ENCODE measurements at regions not wholly inside any gene's neighbourhood (a gene's known extent, or its start where the extent isn't known, plus 50 kb on each side); places are given as distances from the start of the nearest gene placed in this dataset.

- no peak for DNase-seq
- TF ChIP-seq CTCF (IDR thresholded peaks at IDR 0.05), result no peak
- Mint-ChIP-seq H3K36me3 (no peaks in the 10 kb centered on the region), H3K27me3 (ENCODE audit: low read depth in 3 of 3) (no peaks in the 10 kb centered on the region), H3K4me1 (no peaks in the 10 kb centered on the region), H3K4me3 (no peak overlapping the region), H3K27ac (no peak overlapping the region), H3K9me3 (peaks cover 0 to 3% (median 0%) of the 10 kb centered on the region in 7 donors)
- intact Hi-C loops (cut with micrococcal nuclease), result no loop called here
- Histone ChIP-seq H3K79me2 (ENCODE audit: insufficient read depth, low read length) (no peaks in the 10 kb centered on the region), H3K36me3 (replicated peaks in 1 of 2; ENCODE audit: control insufficient read depth in 1 of 2, insufficient read depth in 2 of 2, low read length in 2 of 2) (no peaks in the 10 kb centered on the region), H3K4me2 (replicated peaks; ENCODE audit: extremely low read depth, low read length, poor library complexity, severe bottlenecking) (no peak overlapping the region), H3K27me3 (ENCODE audit: control insufficient read depth in 2 of 2, insufficient read depth in 2 of 2, low read length in 2 of 2) (no peaks in the 10 kb centered on the region), H4K20me1 (ENCODE audit: insufficient read depth, low read length) (no peaks in the 10 kb centered on the region), H3K4me1 (ENCODE audit: control insufficient read depth in 1 of 2, insufficient read depth in 2 of 2, low read length in 2 of 2) (no peaks in the 10 kb centered on the region), H3K27ac (ENCODE audit: low read depth in 1 of 2, low read length in 2 of 2) (no peak overlapping the region), H3K9me3 (replicated peaks in 1 of 2; ENCODE audit: control insufficient read depth in 1 of 2, insufficient read depth in 1 of 2, low read length in 2 of 2) (no peaks in the 10 kb centered on the region), H2AFZ (ENCODE audit: insufficient read depth, low read depth, low read length, poor library complexity, severe bottlenecking) (no peak overlapping the region), H3K9ac (ENCODE audit: insufficient read depth, low read length, poor library complexity, severe bottlenecking) (no peak overlapping the region), H3K4me3 (replicated peaks in 1 of 3; ENCODE audit: low read depth in 2 of 3, low read length in 3 of 3) (no peak overlapping the region)
- no CpG with 5 or more reads among the region's 2 CpGs for WGBS (ENCODE audit: insufficient coverage)
Measured at GRCh38 chr9:74032421-74032820, 464.7 kb upstream of the RORB start.

DNA sequence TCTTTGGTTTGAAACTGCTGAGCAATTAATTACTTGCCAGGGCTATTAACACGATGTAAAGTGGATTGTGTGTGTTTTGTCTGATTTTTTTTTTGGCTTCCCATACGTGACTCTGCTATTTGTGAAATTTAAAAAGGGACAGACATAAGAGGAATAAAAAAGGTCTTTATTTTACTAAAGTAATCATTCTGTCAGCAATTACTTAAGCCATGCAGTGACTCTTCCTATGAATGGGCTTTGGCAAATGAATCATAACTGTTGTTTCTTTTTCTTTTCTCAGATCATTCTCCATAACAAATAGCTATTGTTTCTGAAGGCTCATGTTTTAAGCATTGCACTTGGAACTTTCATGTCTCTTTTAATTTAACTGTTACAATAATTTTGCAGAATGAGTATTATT, 461.3 kb upstream of the RORB start:
- Mint-ChIP-seq H3K27ac (no peak overlapping the region), H3K4me3 (no peak overlapping the region), H3K4me1 (no peaks in the 10 kb centered on the region), H3K27me3 (ENCODE audit: low read depth in 3 of 3) (no peaks in the 10 kb centered on the region), H3K36me3 (no peaks in the 10 kb centered on the region), H3K9me3 (peaks cover 0 to 3% (median 0%) of the 10 kb centered on the region in 7 donors)
- no peak overlapping the region for H3K9ac ChIP-seq (ENCODE audit: insufficient read depth, low read length, poor library complexity, severe bottlenecking)
- intact Hi-C loops (cut with micrococcal nuclease), result no loop called here
- H2AFZ ChIP-seq (ENCODE audit: insufficient read depth, low read depth, low read length, poor library complexity, severe bottlenecking), result no peak overlapping the region
- no peaks in the 10 kb centered on the region for H3K27me3 ChIP-seq (ENCODE audit: control insufficient read depth in 2 of 2, insufficient read depth in 2 of 2, low read length in 2 of 2)
- H3K27ac ChIP-seq (ENCODE audit: low read depth in 1 of 2, low read length in 2 of 2), result no peak overlapping the region
- H3K4me1 ChIP-seq (ENCODE audit: control insufficient read depth in 1 of 2, insufficient read depth in 2 of 2, low read length in 2 of 2), result no peaks in the 10 kb centered on the region
- no peak overlapping the region for H3K4me2 ChIP-seq (replicated peaks; ENCODE audit: extremely low read depth, low read length, poor library complexity, severe bottlenecking)
- no peaks in the 10 kb centered on the region for H3K9me3 ChIP-seq (replicated peaks in 1 of 2; ENCODE audit: control insufficient read depth in 1 of 2, insufficient read depth in 1 of 2, low read length in 2 of 2)
- no peak for DNase-seq
- no CpG with 5 or more reads among the region's 2 CpGs for WGBS (ENCODE audit: insufficient coverage)
- no peaks in the 10 kb centered on the region for H3K36me3 ChIP-seq (replicated peaks in 1 of 2; ENCODE audit: control insufficient read depth in 1 of 2, insufficient read depth in 2 of 2, low read length in 2 of 2)
- no peak overlapping the region for H3K4me3 ChIP-seq (replicated peaks in 1 of 3; ENCODE audit: low read depth in 2 of 3, low read length in 3 of 3)
- H3K79me2 ChIP-seq (ENCODE audit: insufficient read depth, low read length), result no peaks in the 10 kb centered on the region
- no peak for TF ChIP-seq CTCF (IDR thresholded peaks at IDR 0.05)
- no peaks in the 10 kb centered on the region for H4K20me1 ChIP-seq (ENCODE audit: insufficient read depth, low read length)

Measured in CD14-positive monocyte (primary cell).